ENCODE measurements at regions not wholly inside any gene's neighbourhood (a gene's known extent, or its start where the extent isn't known, plus 50 kb on each side); places are given as distances from the start of the nearest gene placed in this dataset.

GRCh38 chrX:102008901-102009300, 77.1 kb upstream of the ZMAT1 start:
- TF ChIP-seq, protein P1, sequence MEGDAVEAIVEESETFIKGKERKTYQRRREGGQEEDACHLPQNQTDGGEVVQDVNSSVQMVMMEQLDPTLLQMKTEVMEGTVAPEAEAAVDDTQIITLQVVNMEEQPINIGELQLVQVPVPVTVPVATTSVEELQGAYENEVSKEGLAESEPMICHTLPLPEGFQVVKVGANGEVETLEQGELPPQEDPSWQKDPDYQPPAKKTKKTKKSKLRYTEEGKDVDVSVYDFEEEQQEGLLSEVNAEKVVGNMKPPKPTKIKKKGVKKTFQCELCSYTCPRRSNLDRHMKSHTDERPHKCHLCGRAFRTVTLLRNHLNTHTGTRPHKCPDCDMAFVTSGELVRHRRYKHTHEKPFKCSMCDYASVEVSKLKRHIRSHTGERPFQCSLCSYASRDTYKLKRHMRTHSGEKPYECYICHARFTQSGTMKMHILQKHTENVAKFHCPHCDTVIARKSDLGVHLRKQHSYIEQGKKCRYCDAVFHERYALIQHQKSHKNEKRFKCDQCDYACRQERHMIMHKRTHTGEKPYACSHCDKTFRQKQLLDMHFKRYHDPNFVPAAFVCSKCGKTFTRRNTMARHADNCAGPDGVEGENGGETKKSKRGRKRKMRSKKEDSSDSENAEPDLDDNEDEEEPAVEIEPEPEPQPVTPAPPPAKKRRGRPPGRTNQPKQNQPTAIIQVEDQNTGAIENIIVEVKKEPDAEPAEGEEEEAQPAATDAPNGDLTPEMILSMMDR (IDR thresholded peaks at IDR 0.05): no peak
- no peak for TF ChIP-seq POLR2A (IDR thresholded peaks at IDR 0.05)

Data from thyroid gland (tissue), 4 donors.